ENCODE measurements at regions not wholly inside any gene's neighbourhood (a gene's known extent, or its start where the extent isn't known, plus 50 kb on each side); places are given as distances from the start of the nearest gene placed in this dataset.
"Not testable (repeated sequence)": the region's sequence is repeated elsewhere in the genome, so short reads cannot be mapped to it uniquely, and the experiment has no call there.

DNA sequence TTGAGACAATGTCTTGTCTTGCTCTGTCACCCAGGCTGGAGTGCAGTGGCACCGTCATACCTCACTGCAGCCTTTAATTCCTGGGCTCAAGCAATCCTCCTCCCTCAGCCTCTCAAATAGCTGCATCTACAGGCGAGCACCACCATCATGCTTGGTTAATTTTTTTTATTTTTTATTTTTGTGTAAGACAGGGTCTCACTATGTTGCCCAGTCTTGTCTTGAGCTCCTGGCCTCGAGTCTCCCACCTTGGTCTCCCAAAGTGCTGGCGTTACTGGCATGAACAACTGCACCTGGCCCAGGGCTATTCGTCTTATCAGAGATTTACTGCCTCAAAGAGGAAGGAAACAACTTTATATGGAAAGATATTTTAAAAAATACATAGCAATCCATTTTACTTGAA is 102.8 kb upstream of the NUPR2 start:
- no peak for DNase-seq (ENCODE audit: low spot score)

DNA sequence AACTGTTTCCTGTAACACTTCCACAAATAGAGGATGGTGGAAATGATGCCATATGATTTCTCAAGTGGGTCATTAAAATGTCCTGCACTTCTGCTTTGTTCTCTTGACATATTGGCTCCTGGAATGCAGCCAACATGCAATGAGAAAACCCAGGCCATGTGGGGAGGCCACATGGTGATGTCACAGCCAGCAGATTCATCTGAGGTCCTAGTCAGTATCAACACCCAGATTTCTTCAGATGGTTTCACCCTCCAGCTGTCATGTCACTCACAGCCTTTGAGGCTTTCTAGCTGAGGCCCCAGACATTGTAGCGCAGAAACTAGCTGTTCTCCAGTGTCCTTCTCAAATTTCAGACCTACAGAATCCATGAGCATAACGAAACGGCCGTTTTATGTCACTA is 102.3 kb upstream of the NUPR2 start:
- peak; percentile 37 for DNase-seq (ENCODE audit: low spot score)

DNA sequence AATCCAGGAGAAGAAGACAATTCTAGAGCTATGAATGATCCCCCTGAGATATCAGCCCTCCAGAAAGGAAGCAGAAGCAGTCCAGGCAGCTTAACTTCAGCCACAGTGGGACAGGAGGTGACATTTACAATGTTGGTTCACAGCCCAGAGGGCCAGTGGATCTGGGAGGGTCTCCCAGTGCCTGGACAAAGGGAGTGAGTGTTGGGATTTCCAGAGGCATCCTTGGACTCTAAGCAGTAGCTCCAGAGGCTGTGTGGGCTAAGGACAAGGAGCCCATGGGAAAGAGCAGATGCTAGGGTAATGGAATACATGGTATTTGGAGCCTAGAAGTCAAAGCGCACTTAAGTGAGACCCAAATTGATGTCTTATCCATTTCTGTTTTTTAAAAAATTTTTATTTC is 97.4 kb upstream of the NUPR2 start:
- no peak for DNase-seq (ENCODE audit: low spot score)

DNA sequence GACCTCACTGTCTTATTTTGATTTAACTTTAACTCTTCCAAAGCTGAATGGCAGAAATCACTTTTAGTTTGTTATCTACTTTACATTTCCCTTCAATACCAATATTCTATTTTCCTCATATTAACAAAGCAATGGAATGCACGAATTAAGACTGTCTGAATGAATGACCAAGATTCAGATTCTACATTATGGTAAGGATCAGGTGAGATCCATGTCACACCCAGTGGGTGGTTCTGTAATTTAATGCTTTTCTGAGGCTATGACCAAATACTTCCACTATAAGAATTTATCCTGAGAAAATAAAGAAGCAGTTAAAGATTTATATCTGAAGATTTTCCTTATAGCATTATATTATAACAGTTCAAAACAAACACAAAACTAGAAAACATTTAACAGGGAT is 90.2 kb upstream of the NUPR2 start:
- no peak for DNase-seq (ENCODE audit: low spot score)

DNA sequence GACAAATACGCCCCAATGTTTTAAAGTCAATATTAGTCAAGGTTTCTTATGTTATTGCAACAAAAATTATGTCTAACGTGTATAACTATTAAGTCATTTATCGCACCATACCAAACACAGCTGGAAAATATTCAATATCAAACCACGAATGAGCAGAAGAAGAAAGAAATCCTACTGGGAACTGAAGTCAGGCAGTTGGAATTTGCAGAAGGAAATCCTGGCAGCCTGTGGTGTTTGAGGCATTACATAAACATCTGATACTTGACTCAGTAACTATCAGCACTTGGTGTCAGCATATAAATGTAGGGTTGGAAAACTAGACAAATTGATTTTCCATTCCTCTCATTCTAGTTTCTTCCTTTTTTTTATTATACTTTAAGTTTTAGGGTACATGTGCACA is 83.4 kb upstream of the NUPR2 start:
- DNase-seq (ENCODE audit: low spot score) = no peak

DNA sequence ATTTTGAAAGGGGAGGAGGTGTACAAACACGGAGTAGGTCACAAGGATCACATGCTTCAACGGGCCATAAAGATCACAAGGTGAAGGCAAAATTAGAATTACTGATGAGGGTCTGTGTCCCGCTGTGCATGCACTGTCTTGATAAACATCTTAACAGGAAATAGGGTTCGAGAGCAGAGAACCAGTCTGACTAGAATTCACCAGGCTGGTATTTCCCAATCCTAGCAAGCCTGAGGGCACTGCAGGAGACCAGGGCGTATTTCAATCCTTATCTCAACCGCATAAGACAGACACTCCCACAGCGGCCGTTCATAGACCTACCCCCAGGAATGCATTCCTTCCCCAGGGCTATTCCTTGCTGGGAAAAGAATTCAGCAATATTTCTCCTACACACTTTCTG is 80.0 kb upstream of the NUPR2 start:
- DNase-seq (ENCODE audit: low spot score) = not testable (repeated sequence)

DNA sequence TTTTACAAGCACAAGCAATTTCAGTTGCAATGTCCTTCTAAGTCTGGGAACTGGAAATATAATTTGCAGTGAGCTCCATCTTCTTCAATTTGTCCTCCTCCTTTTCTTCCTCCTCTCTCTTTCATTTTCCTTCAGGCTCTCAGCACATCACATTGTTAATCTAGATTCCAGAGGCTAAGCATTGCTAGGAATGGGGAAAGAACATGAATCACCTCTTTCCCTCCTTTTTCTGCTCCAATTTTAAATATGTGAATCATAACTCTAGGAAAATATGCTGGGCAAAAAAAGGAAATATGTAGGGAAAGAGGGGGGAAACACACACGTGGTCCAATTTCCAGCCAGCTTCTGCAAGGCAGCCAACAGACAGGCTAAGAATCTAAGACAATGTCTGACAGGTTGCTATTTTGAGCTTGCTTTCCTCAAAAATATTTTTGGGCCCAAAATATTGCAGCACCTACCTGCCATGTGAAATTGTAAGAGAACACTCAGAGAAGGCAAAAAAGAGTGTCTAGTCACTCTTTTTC is 72.7 kb upstream of the NUPR2 start:
- DNase-seq (ENCODE audit: low spot score) = no peak

DNA sequence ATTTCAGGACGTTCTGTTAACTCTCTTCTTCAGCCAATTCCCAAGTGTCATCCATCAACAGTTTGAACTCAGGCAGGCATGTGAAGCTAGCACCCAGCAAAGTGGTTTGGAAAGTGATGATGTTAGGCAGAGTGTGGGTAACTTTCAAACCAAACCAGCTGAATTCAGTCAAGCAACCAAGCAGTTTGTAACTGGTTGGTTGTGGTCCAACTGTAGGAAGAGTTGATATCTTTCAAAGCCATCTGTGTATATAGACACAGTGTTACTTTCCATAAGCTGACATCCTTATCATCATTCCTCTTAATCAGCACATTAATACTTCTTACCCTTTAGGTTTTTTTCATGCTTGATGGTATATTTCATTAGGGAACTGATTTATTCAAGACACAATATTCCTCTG is 72.2 kb upstream of the NUPR2 start:
- no peak for DNase-seq (ENCODE audit: low spot score)

DNA sequence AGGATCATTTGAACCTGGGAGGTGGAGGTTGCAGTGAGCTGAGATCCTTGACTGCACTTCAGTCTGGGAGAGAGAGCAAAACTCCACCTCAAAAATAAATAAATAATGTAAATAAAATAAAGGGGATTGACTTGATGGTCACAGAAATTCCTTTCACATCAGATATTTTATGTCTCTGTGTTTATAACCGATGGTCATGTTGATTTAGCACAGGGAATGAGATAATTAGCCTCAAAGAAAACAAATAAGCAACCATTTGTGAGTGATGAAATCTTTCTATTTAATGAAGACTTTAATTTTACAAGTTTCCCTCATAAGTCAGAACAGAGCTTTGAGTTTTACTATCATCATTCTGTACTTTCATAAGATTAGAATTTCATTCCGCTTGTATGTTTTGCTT is 64.8 kb upstream of the NUPR2 start:
- no peak for DNase-seq (ENCODE audit: low spot score)

DNA sequence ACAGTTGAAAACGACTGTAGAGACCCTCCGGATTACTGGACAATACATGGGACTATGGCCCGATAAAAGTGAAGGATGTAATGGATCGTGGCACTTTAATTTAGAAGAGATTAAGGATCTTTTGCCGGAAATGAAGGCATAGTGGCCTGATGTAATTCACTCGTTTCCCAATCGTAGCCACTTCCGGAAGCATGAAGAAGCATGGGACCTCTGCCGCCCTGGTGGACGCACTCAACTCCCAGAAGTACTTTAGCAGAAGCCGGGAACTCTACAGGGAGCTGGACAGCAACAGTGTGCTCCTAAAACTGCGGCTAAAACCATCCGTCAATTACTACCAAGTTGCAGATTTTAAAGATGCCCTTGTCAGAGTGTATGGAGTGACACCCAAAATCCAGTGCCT is 59.6 kb upstream of the NUPR2 start:
- DNase-seq (ENCODE audit: low spot score) = peak; percentile 7

DNA sequence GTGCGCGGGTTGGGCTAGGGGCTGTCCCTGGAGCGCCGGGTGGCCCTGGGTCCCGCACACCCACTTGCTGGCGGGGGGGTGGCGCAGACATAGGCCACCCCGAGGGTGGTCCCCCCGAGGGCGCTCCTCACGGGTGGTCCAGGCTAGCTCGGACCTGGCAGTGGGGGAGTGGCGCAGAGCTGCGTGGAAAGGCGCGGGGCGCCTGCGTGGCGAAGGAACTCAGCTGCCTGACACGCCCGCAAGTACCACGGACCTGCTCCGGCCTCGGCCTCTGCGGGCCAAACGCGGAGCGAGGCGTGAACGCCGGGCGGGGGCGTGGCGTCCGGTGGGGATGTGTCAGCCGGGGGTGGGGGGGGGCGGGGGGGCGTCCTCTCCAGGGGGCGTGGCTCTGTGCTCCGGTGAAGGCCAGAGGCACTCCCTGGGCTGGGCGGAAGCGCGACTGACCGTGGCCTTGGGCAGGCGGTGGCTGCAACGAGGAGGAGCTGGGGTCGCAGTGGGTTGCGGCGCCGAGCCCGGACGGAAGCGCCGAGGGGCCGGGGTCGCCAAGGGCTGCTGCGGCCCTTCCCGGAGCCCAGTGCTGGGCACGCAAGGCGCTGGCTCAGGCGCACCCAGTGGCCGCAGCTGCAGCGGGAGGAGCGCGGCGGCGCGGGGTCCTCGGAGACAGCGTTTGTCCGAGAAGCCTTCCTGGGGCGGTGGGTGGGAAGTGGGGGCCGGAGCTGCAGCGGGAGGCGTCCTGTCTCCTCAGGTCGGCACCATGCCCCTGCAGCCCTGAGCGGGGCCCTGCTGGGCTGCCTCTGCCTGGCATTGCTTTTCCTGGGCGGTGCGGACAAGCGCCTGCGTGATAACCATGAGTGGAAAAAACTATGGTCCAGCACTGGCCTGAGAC is 58.9 kb upstream of the NUPR2 start:
- no peak for DNase-seq (ENCODE audit: low spot score)

DNA sequence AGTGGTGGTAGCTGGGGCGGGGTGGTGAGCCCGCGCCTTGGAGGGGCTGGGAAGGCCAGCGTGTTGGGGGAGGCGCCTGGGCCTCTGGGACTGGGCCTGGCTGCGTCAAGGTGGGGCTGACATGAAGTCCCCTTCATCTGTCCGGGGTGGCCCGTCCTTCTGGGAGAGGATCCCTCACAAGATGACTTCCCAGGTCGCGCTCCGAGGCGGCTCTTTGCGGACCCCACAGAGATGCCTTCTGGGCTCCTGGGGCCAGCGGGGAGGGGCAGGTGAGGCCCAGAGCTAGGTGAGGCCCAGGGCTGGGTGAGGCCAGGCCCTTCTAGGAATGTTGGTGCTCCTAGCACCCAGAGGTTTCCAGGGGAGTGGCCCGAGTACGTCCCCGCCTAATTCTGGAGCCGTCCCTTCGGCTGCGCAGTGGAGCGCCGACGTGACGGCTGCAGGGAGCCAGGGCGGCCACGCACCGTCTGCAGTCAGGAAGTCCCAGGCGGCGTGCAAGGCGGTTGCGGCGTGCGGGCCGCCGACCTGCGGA is 58.2 kb upstream of the NUPR2 start:
- no peak for DNase-seq (ENCODE audit: low spot score)

Data from Ammon's horn (tissue), 1 donor.